ENCODE measurements at regions not wholly inside any gene's neighbourhood (a gene's known extent, or its start where the extent isn't known, plus 50 kb on each side); places are given as distances from the start of the nearest gene placed in this dataset.

GRCh38 chr5:56415356-56415765, 182.2 kb upstream of the ANKRD55 start:
- H3K4me1 ChIP-seq, result no peaks in the 10 kb centered on the region
- no peaks in the 10 kb centered on the region for H3K36me3 ChIP-seq
- peaks cover 0 to 5% of the 10 kb centered on the region in 2 donors for H3K9me3 ChIP-seq
- no peak for DNase-seq
- H3K27me3 ChIP-seq, result no peaks in the 10 kb centered on the region
- intact Hi-C loops (cut with DNase I; ENCODE audit: low total_unique reads), result no loop called here
- H3K27ac ChIP-seq, result no peak overlapping the region
- TF ChIP-seq, protein P1, sequence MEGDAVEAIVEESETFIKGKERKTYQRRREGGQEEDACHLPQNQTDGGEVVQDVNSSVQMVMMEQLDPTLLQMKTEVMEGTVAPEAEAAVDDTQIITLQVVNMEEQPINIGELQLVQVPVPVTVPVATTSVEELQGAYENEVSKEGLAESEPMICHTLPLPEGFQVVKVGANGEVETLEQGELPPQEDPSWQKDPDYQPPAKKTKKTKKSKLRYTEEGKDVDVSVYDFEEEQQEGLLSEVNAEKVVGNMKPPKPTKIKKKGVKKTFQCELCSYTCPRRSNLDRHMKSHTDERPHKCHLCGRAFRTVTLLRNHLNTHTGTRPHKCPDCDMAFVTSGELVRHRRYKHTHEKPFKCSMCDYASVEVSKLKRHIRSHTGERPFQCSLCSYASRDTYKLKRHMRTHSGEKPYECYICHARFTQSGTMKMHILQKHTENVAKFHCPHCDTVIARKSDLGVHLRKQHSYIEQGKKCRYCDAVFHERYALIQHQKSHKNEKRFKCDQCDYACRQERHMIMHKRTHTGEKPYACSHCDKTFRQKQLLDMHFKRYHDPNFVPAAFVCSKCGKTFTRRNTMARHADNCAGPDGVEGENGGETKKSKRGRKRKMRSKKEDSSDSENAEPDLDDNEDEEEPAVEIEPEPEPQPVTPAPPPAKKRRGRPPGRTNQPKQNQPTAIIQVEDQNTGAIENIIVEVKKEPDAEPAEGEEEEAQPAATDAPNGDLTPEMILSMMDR (IDR thresholded peaks at IDR 0.05), result no peak
- TF ChIP-seq POLR2A (IDR thresholded peaks at IDR 0.05), result no peak
- no peak overlapping the region for H3K4me3 ChIP-seq

- DNase-seq, result no peak
- no peaks in the 10 kb centered on the region for H3K36me3 ChIP-seq
- no peak overlapping the region for H3K27ac ChIP-seq
- H3K4me1 ChIP-seq, result no peaks in the 10 kb centered on the region
- no peaks in the 10 kb centered on the region for H3K9me3 ChIP-seq
- intact Hi-C loops (cut with DNase I; ENCODE audit: low total_unique reads), result no loop called here
- no peaks in the 10 kb centered on the region for H3K27me3 ChIP-seq
- H3K4me3 ChIP-seq, result no peak overlapping the region
- TF ChIP-seq, protein P1 (IDR thresholded peaks at IDR 0.05), result no peak
- no peak for TF ChIP-seq POLR2A (IDR thresholded peaks at IDR 0.05)
These were observed 180.9 kb upstream of the ANKRD55 start for GRCh38 chr5:56414066-56414465.

- Histone ChIP-seq H3K4me3 (no peak overlapping the region), H3K4me1 (no peaks in the 10 kb centered on the region), H3K9me3 (no peaks in the 10 kb centered on the region), H3K36me3 (no peaks in the 10 kb centered on the region), H3K27me3 (no peaks in the 10 kb centered on the region), H3K27ac (no peak overlapping the region)
- no peak for TF ChIP-seq POLR2A (IDR thresholded peaks at IDR 0.05)
- TF ChIP-seq, protein P1 (IDR thresholded peaks at IDR 0.05), result no peak
- DNase-seq, result no peak
- intact Hi-C loops (cut with DNase I; ENCODE audit: low total_unique reads), result no loop called here
These were observed 180.4 kb upstream of the ANKRD55 start for GRCh38 chr5:56413546-56413945.

GRCh38 chr5:56412601-56413379, 179.7 kb upstream of the ANKRD55 start:
- Histone ChIP-seq H3K27ac (no peak overlapping the region), H3K4me3 (no peak overlapping the region), H3K27me3 (no peaks in the 10 kb centered on the region), H3K36me3 (no peaks in the 10 kb centered on the region), H3K4me1 (no peaks in the 10 kb centered on the region), H3K9me3 (no peaks in the 10 kb centered on the region)
- DNase-seq, result no peak
- TF ChIP-seq POLR2A (IDR thresholded peaks at IDR 0.05), result no peak
- TF ChIP-seq, protein P1 (IDR thresholded peaks at IDR 0.05), result no peak
- intact Hi-C loops (cut with DNase I; ENCODE audit: low total_unique reads), result no loop called here

GRCh38 chr5:56410696-56411095, 177.6 kb upstream of the ANKRD55 start:
- Histone ChIP-seq H3K4me3 (no peak overlapping the region), H3K4me1 (no peaks in the 10 kb centered on the region), H3K27ac (no peak overlapping the region), H3K9me3 (no peaks in the 10 kb centered on the region), H3K27me3 (no peaks in the 10 kb centered on the region), H3K36me3 (no peaks in the 10 kb centered on the region)
- intact Hi-C loops (cut with DNase I; ENCODE audit: low total_unique reads), result no loop called here
- no peak for DNase-seq
- no peak for TF ChIP-seq POLR2A (IDR thresholded peaks at IDR 0.05)
- TF ChIP-seq, protein P1 (IDR thresholded peaks at IDR 0.05), result no peak

Data from uterus (tissue), 3 donors.